NOMO-1 (cell line): ENCODE measurements at regions not wholly inside any gene's neighbourhood (a gene's known extent, or its start where the extent isn't known, plus 50 kb on each side); places are given as distances from the start of the nearest gene placed in this dataset.

Experiments used
- DNase-seq, 2 experiments: peaks; one replicate each; lab custom pipeline; 2025; ENCODE audit not compliant: unreplicated experiment in 2 of 2; lab: John Stamatoyannopoulos, UW

DNA sequence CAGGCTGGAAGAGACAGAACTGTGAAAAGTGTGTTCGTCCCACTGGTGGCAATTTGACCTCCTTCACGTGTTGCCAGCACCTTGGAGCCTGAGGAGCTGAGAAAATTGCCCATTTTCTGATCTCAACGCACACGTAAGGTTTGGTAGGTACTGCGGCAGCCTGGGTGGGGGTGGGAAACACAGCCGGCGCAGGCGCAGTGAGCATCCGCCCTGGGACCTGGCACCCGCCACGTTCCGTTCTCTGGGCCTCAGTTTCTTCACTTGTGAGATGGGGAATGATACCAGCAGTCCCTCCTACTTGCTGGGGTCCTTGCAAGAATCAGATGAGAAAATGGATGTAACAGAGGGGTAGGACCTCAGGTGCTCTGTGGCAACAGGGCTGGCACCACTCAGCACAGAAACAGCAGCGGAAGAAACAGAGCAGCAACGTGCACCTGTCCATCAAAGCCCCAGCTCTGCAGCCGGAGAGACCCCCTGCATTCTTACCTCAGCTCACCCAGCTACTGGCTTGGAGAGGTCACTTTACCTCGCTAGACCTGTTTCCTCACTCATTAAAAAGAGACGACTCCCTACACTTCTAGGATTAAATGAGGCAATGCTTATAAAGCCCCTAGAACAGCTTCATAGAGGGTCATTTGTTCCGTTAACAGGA, 458.0 kb upstream of the ID2 start:
- no peak for DNase-seq

GRCh38 chr2:8224347-8225190, 457.3 kb upstream of the ID2 start:
- DNase-seq, result no peak

- DNase-seq, result no peak
Measured at GRCh38 chr2:8225266-8225665, 456.6 kb upstream of the ID2 start.

DNA sequence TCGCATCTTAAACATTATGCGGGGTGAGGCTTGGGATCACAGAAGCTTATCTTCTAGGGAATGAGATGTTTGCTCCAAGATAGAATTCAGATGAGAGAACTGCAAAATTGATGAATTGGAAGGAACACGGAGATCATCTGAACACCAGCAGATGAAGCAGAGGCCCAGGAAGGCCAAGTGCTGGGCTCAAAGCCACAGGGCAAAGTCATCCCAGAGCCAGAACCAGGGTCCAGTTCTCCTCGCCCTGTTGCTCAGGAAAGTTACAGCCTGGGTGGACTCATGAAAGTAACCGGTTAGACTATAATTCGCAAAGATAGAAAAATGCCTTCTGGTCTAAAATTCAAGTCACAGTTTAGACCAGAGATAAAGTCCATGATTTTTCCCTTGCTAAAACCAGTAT, 456.1 kb upstream of the ID2 start:
- DNase-seq, result no peak

DNA sequence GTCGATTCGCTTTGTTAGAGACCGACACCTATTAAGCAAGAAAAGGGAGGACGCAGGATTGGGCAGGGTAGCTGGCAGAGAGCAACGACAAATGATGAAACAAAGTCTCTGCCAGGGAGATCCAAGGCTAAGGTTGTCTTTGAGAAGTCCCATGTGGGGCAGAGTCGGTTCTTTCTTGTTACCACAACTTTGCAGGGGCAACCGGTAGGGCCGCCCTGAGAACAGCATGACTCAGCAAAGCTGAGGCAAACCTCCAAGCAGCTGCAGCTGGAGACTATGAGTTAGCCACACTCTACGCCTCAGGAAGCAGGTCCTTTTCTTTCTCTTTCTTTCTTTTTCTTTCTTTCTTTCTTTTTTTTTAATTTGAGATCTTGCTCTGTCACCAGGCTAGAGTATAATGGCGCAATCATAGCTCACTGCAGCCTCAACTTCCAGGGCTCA, 452.3 kb upstream of the ID2 start:
- DNase-seq, result peak; percentile 77 to 93

GRCh38 chr2:8230466-8230865, 451.4 kb upstream of the ID2 start:
- DNase-seq, result no peak

DNA sequence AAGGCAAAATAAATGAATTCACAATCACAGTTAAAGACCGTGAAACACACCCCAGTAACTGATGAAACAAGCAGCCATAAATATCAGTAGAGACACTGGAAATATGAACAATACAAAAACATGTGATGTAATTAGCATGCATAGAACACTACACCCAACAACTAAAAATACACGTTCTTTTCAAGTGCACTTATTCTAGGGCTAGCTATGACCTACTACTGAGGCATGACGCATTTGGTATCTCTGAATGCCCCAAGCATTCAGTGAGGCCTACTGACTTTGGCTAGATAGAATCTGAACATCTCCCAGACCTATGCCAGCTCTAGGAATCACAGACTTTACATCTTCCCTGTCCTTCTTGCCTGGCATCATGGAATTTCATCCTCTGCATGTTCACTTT, 450.0 kb upstream of the ID2 start:
- DNase-seq, result no peak

GRCh38 chr2:8232871-8233270, 449.0 kb upstream of the ID2 start:
- no peak for DNase-seq

GRCh38 chr2:8234253-8234652, 447.6 kb upstream of the ID2 start:
- no peak for DNase-seq

GRCh38 chr2:8234757-8235374, 447.0 kb upstream of the ID2 start:
- no peak for DNase-seq

GRCh38 chr2:8235419-8235818, 446.4 kb upstream of the ID2 start:
- DNase-seq, result no peak

DNA sequence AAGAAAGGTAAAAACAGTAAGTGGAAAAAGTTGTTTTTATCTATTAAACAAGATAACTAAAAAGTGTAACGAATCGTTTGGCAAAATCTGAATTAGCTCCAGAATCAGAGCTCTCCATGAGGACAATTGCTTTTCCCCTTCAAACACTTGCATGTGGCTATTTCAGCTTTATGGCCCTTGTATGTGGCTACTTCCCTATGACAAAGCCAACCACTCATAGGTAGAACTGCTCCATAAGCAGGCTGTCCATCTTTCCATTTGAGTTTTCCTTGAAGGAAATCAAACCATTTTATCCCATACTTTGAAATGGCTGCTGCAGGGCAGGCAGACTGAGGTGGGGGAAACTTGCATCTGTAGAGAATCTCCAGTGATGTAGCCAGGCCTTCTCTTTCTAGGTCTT, 445.5 kb upstream of the ID2 start:
- DNase-seq, result no peak

GRCh38 chr2:8238521-8239230, 443.2 kb upstream of the ID2 start:
- peak in 1 of 2 experiments; percentile 43 for DNase-seq

GRCh38 chr2:8239531-8240088, 442.2 kb upstream of the ID2 start:
- peak in 1 of 2 experiments; percentile 39 for DNase-seq

GRCh38 chr2:8241317-8241716, 440.5 kb upstream of the ID2 start:
- no peak for DNase-seq

- peak in 1 of 2 experiments; percentile 6 for DNase-seq
Measured at GRCh38 chr2:8242739-8243138, 439.1 kb upstream of the ID2 start.

DNA sequence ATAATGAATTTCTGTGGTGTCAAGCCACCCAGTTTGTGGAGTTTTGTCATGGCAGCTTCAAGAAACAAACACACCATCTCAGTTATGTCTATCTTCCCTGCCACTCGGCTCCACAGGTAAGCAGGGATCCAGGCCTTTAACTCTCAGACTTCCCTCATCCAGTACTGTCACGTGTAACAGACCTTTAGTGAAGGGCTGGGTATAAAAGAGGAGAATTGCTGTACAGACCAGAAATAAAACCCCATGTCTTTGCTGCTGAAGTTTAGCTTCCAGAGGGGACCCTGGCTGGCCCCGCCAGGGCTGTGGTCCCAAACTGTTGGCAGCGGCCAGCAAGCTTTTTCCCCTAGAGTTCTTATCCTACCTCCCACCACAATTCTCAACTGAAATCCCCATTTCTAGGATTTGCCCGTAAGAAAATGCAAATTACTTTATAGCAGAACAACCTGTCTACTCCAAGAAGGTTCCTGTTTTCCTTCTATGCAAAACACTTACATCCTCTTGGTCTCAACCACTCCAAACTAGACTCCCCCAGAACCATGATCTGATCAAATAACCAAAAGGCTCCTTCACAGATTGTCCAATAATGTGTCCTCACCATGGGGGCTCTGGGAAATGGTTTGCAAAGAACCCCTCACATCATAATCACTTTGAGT, 438.0 kb upstream of the ID2 start:
- no peak for DNase-seq

GRCh38 chr2:8244639-8245038, 437.2 kb upstream of the ID2 start:
- DNase-seq, result peak; percentile 64 to 81

DNA sequence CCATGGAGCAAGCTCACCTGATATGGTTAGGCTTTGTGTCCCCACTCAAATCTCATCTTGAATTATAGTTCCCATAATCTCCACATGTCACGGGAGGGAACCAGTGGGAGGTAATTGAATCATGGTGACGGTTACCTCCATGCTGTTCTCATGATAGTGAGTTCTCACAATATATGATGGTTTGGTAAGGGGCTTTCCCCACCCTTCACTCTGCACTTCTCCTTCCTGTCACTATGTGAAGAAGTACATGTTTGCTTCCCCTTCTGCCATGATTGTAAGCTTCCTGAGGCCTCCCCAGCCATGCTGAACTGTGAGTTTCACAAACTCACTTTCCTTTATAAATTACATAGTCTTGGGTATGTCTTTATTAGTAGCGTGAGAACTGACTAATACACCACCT, 435.7 kb upstream of the ID2 start:
- no peak for DNase-seq

DNA sequence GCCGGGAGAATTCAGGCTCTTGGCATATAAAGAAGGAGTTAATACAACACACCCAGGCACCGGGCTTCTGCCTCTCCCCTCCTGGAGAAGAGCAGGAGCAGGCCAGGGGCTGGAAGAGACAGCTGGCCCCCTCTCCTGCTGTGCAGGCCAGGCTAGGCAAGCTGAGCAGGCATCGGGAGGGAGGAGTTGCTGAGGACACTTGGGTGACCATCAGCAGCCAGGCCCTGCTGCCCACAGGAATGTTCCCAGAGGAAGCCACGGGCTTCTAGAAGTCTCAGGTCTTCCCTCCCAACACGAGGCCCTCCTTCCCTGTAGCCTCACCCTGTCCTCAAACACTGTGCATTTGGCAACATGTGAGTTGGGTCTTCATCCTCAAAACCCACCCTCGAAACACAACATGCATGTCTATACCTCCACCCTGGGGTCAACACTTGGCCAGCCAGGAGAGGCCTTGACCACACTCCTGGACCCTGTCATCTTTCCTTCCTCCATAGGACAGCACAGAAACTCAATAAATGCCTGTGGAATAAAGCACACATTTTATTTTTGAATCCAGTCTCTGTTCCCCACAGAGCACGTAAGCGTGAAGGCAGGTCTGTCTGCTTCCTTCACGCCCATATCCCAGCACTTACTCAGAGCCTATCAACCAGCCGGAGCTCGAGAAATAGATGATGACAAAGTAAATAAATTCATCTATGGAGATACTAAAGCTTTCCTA, 433.8 kb upstream of the ID2 start:
- DNase-seq, result no peak
